ENCODE measurements at regions not wholly inside any gene's neighbourhood (a gene's known extent, or its start where the extent isn't known, plus 50 kb on each side); places are given as distances from the start of the nearest gene placed in this dataset.
"Not testable (repeated sequence)": the region's sequence is repeated elsewhere in the genome, so short reads cannot be mapped to it uniquely, and the experiment has no call there.

DNA sequence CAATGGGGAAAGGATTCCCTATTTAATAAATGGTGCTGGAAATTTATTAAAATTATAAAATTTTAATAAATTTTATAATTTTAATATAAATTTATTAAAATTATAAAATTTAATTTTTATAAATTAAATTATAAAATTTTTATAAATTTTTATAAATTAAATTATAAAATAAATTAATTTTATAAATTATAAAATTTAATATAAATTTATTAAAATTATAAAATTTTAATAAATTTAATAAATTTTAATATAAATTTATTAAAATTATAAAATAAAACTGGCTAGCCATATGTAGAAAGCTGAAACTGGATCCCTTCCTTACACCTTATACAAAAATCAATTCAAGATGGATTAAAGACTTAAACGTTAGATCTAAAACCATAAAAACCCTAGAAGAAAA is 356.7 kb upstream of the TFPI start:
- TF ChIP-seq POLR2A (IDR thresholded peaks at IDR 0.05), result not testable (repeated sequence)
- TF ChIP-seq, protein P1, sequence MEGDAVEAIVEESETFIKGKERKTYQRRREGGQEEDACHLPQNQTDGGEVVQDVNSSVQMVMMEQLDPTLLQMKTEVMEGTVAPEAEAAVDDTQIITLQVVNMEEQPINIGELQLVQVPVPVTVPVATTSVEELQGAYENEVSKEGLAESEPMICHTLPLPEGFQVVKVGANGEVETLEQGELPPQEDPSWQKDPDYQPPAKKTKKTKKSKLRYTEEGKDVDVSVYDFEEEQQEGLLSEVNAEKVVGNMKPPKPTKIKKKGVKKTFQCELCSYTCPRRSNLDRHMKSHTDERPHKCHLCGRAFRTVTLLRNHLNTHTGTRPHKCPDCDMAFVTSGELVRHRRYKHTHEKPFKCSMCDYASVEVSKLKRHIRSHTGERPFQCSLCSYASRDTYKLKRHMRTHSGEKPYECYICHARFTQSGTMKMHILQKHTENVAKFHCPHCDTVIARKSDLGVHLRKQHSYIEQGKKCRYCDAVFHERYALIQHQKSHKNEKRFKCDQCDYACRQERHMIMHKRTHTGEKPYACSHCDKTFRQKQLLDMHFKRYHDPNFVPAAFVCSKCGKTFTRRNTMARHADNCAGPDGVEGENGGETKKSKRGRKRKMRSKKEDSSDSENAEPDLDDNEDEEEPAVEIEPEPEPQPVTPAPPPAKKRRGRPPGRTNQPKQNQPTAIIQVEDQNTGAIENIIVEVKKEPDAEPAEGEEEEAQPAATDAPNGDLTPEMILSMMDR (IDR thresholded peaks at IDR 0.05), result not testable (repeated sequence)
